ENCODE measurements at regions not wholly inside any gene's neighbourhood (a gene's known extent, or its start where the extent isn't known, plus 50 kb on each side); places are given as distances from the start of the nearest gene placed in this dataset.

- POLR2A ChIA-PET (ENCODE audit: unreplicated experiment), result no interaction called here
- ATAC-seq (ENCODE audit: low read depth), result peak; percentile 94
- Histone ChIP-seq H3K4ac (ENCODE audit: low read depth, low read length) (no peak overlapping the region), H3K9me3 (ENCODE audit: control insufficient read depth, insufficient read depth, low read length) (no peaks in the 10 kb centered on the region), H3K27ac (ENCODE audit: insufficient read depth, low read length) (no peak overlapping the region), H3K9ac (ENCODE audit: low read depth, low read length) (no peak overlapping the region), H3K56ac (ENCODE audit: extremely low read depth, insufficient read depth, low read length) (no peak overlapping the region), H3K36me3 (ENCODE audit: control insufficient read depth, insufficient read depth, low read length) (no peaks in the 10 kb centered on the region), H4K20me1 (ENCODE audit: insufficient read depth, low read length) (no peaks in the 10 kb centered on the region), H2AK5ac (ENCODE audit: low read depth, low read length) (no peak overlapping the region), H3K4me3 (ENCODE audit: insufficient read depth, low read depth, low read length) (no peak overlapping the region), H3K4me2 (ENCODE audit: low read depth, low read length) (no peak overlapping the region), H3K14ac (replicated peaks; ENCODE audit: low read depth, low read length) (no peak overlapping the region), H4K8ac (ENCODE audit: low read depth in 2 of 2, low read length in 2 of 2) (no peak overlapping the region), H3K4me1 (ENCODE audit: control insufficient read depth, insufficient read depth, low read length) (no peaks in the 10 kb centered on the region), H2BK20ac (ENCODE audit: low read depth, low read length) (no peak overlapping the region), H2AK9ac (replicated peaks; ENCODE audit: low read depth, low read length, poor library complexity) (no peak overlapping the region), H2BK5ac (ENCODE audit: low read depth, low read length, poor library complexity, severe bottlenecking) (no peak overlapping the region), H3K79me1 (ENCODE audit: low read depth in 1 of 2, low read length in 2 of 2) (no peaks in the 10 kb centered on the region), H2BK15ac (ENCODE audit: low read depth, low read length) (no peak overlapping the region), H3K9me1 (ENCODE audit: insufficient read depth, low read length) (no peaks in the 10 kb centered on the region), H2AFZ (replicated peaks; ENCODE audit: low read length, poor library complexity) (peak overlapping the region; percentile 55), H4K5ac (ENCODE audit: low read depth, low read length) (no peak overlapping the region), H3K18ac (ENCODE audit: low read depth, low read length) (no peak overlapping the region), H3K23ac (ENCODE audit: low read depth, low read length) (no peak overlapping the region), H2BK120ac (ENCODE audit: low read depth, low read length) (no peak overlapping the region), H4K91ac (ENCODE audit: insufficient read depth, low read depth, low read length) (no peak overlapping the region), H3K27me3 (ENCODE audit: control insufficient read depth, insufficient read depth, low read length) (no peaks in the 10 kb centered on the region)
- 17% methylated on average over 1 of the region's 5 CpGs; no CpG with 5 or more reads in 1 of the 2 experiments for WGBS, 2 experiments (ENCODE audit: extremely low coverage in 2 of 2, insufficient read length in 1 of 2)
- BruUV-seq (replicated peaks), result no TSS peak
- intact Hi-C loops (cut with micrococcal nuclease) (loop anchor here (1.0 kb wide), 2 partner anchors 1453 to 1675 kb away; no protein-coding TSS in a partner anchor), in situ Hi-C loops (cut with MboI; ENCODE audit: low sequenced_read_pairs) (no loop called here), dilution Hi-C loops (cut with HindIII; ENCODE audit: low sequenced_read_pairs, unreplicated experiment) (no loop called here)
- TF ChIP-seq RAD21 (IDR thresholded peaks at IDR 0.05; ENCODE audit: low read length), result peak; percentile 45
- TF ChIP-seq CTCF (conservative IDR thresholded peaks at IDR 0.05; ENCODE audit: low read depth, low read length), result peak; percentile 71
- peak; percentile 38 for TF ChIP-seq SMC3 (IDR thresholded peaks at IDR 0.05; ENCODE audit: low read depth, low read length)
- TF ChIP-seq MAZ (IDR thresholded peaks at IDR 0.05; ENCODE audit: borderline replicate concordance, low read depth, low read length), result no peak
- peak; percentile 22 for DNase-seq
- CTCF ChIA-PET, result interaction anchor here (0.6 to 1.5 kb wide), 6 partner anchors 13 to 968 kb away, joined by 3 to 5 read pairs (median 4); no protein-coding TSS in a partner anchor
Observed at GRCh38 chr20:41734506-41734945, 116.3 kb upstream of the CHD6 start.
